ENCODE measurements at regions not wholly inside any gene's neighbourhood (a gene's known extent, or its start where the extent isn't known, plus 50 kb on each side); places are given as distances from the start of the nearest gene placed in this dataset.

- TF ChIP-seq CTCF (conservative IDR thresholded peaks at IDR 0.05; ENCODE audit: low read depth, low read length) (no peak), MAFK (IDR thresholded peaks at IDR 0.05; ENCODE audit: low read depth, low read length) (no peak), RCOR1 (IDR thresholded peaks at IDR 0.05; ENCODE audit: insufficient replicate concordance, low read length) (no peak), MAZ (IDR thresholded peaks at IDR 0.05; ENCODE audit: borderline replicate concordance, low read depth, low read length) (no peak), POLR2A (IDR thresholded peaks at IDR 0.05; ENCODE audit: low read depth, low read length) (no peak), CEBPB (IDR thresholded peaks at IDR 0.05; ENCODE audit: low read depth, low read length) (no peak), BHLHE40 (IDR thresholded peaks at IDR 0.05; ENCODE audit: low read depth, low read length) (no peak)
These were observed 129.6 kb upstream of the SPEF2 start for GRCh38 chr5:35488055-35488454.

Data from IMR-90 (cell line).